IPS-15b (cell line): ENCODE measurements at regions not wholly inside any gene's neighbourhood (a gene's known extent, or its start where the extent isn't known, plus 50 kb on each side); places are given as distances from the start of the nearest gene placed in this dataset.

Source experiments
- H3K27me3 ChIP-seq: one replicate; pipeline ENCODE4 v1.6.1; 2013; ENCODE audit warnings: low read length; ENCODE audit not compliant: control insufficient read depth, insufficient read depth
- H3K36me3 ChIP-seq: one replicate; pipeline ENCODE4 v1.6.1; 2013; ENCODE audit warnings: low read length; ENCODE audit not compliant: control insufficient read depth, insufficient read depth
- H3K4me1 ChIP-seq: one replicate; pipeline ENCODE4 v1.6.1; 2013; ENCODE audit warnings: mild to moderate bottlenecking, low read length; ENCODE audit not compliant: control insufficient read depth, insufficient read depth
- H3K4me3 ChIP-seq: one replicate; pipeline ENCODE4 v1.5.1; 2013; ENCODE audit warnings: low read depth, low read length
- H3K9ac ChIP-seq: one replicate; pipeline ENCODE4 v1.6.1; 2013; ENCODE audit warnings: low read depth, mild to moderate bottlenecking, low read length
- H3K9me3 ChIP-seq: one replicate; pipeline ENCODE4 v1.6.1; 2013; ENCODE audit warnings: mild to moderate bottlenecking, low read length; ENCODE audit not compliant: control insufficient read depth, insufficient read depth

GRCh38 chr6:109221543-109222195 is 126.4 kb downstream of the CEP57L1 start:
- no peak overlapping the region for H3K4me3 ChIP-seq
- no peak overlapping the region for H3K9ac ChIP-seq
- no peaks in the 10 kb centered on the region for H3K36me3 ChIP-seq
- H3K27me3 ChIP-seq: no peaks in the 10 kb centered on the region
- H3K9me3 ChIP-seq: no peaks in the 10 kb centered on the region
- no peaks in the 10 kb centered on the region for H3K4me1 ChIP-seq
